ENCODE measurements at regions not wholly inside any gene's neighbourhood (a gene's known extent, or its start where the extent isn't known, plus 50 kb on each side); places are given as distances from the start of the nearest gene placed in this dataset.

DNA sequence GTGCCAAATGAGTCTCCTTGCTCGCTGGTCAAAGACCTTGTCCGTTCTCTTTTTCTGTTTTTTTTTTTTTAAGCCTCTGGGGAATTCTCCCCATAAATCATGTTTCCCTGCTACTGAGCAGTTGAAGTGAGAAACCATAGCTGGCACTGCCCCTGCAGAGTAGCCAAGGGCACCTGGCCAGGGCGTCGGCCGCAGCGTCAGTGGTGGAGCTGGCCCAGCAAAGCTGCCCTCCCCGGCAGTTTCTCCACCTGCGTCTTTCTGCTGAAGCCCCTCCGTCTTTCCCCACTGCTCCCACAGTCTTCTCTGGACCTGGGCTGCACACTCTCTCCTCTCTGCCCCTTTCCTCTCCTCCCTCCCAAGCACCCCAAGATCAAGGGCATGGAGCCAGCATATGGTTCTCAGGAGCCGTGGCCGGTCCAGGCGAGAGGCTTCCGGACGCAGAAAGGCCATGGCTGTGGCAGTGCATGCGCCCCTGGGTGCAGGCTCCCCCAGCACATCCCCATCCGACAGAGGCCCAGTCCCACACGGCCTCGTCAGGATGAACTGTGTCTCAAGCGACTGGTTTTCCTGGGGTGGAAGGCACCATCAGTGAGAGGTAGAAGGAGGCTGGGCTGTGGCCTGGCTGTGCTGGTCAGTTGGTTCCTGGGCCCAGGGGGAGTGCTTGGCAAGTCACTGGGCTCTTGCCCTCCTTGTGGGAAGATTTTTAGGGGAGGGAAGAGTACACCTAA, 218.1 kb downstream of the ERMARD start:
- TF ChIP-seq, protein P1, sequence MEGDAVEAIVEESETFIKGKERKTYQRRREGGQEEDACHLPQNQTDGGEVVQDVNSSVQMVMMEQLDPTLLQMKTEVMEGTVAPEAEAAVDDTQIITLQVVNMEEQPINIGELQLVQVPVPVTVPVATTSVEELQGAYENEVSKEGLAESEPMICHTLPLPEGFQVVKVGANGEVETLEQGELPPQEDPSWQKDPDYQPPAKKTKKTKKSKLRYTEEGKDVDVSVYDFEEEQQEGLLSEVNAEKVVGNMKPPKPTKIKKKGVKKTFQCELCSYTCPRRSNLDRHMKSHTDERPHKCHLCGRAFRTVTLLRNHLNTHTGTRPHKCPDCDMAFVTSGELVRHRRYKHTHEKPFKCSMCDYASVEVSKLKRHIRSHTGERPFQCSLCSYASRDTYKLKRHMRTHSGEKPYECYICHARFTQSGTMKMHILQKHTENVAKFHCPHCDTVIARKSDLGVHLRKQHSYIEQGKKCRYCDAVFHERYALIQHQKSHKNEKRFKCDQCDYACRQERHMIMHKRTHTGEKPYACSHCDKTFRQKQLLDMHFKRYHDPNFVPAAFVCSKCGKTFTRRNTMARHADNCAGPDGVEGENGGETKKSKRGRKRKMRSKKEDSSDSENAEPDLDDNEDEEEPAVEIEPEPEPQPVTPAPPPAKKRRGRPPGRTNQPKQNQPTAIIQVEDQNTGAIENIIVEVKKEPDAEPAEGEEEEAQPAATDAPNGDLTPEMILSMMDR (IDR thresholded peaks at IDR 0.05), result no peak
- TF ChIP-seq POLR2A (IDR thresholded peaks at IDR 0.05), result no peak
